GM18505 (cell line): ENCODE measurements at regions not wholly inside any gene's neighbourhood (a gene's known extent, or its start where the extent isn't known, plus 50 kb on each side); places are given as distances from the start of the nearest gene placed in this dataset.

Experiments
- ATAC-seq: cut with Tn5 transposase; IDR thresholded peaks from one replicate; pipeline ENCODE4 v1.9.1; 2021; ENCODE audit not compliant: unreplicated experiment
- POLR2A ChIP-seq: IDR thresholded peaks from 4 replicates; pipeline ENCODE4 v1.6.1; 2011; ENCODE audit warnings: borderline replicate concordance; ENCODE audit not compliant: insufficient read depth, insufficient read length; ENCODE audit errors: extremely low read depth

DNA sequence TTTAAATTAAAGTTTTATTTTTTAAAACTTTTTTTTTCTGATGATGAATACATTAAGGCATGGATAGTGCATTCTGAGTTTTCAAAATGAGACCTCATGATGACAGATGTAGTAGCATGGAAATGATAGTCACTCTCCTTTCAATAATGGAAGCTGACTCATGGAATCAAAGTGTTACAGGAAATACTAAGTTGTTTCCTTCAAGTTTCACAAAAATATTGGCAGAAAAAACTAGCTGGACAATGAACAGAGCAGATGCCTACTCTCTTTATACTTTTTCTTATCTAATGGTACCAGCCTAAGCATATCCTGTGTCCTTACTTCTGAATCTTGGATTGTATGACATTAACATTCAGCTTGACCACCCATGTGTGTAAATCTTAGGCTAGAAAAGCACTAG is 1337.3 kb downstream of the PCDH9 start:
- no peak for ATAC-seq
- TF ChIP-seq POLR2A = no peak

DNA sequence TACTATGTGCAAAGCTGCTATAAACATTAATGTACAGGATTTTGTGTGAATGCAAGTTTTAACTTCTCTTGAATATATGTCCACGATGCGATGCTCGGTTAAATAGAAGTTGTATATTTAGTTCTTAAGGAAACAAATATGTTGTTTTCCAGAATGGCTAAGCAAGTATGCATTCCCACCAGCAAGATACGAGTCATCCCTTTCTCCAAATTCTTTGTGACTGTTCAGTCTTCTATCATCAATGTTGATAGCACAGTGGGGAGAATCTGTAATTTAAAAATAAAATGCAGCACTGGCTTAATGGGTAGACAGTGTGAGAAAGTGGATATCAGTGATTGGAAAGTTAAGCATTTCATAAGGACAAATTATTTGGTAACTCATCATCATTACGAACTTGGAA is 1340.8 kb downstream of the PCDH9 start:
- TF ChIP-seq POLR2A = no peak
- ATAC-seq = no peak

DNA sequence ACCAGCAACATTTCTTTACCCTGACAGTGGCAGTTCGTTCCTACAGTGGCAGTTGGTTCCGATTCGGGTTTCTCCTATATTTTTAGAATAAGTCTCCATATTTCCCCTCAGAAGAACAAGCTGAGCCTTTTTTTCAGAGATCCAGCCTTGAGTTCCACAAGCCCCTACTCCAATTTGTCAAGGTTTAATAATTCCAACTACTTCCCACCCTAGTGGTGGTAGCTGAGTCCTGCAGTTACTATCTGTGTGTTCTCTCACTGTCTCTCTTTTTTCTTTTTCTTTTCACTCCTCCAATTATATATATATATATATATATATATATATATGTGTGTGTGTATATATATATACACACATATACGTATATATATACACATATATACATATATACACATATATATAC is 1347.3 kb downstream of the PCDH9 start:
- no peak for TF ChIP-seq POLR2A
- no peak for ATAC-seq

DNA sequence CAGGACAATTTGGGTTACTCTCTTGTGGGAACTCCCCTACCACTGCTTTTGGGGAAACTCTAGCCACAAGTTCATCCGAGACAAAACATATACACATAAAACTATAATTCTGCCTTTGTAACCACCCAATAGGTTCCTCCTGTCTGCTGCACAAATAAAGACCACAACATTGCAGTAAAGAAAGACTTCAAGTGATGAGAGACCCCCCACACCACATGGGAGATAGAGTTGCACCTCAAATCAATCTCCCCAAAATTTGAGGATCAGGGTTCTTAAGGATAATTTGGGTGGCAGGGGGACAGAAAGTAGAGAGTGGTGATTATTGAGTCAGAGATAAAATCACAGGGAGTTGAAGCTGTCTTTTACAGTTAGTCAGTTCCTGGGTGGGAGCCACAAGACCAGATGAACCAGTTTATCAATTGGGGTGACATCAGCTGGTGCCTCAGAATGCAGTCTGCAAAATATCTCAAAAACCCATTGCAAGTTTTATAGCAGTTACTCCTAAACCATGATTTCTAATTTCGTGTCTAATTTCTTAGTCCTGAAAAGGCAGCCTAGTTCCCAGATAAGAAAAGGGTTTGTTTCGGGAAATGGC is 1348.5 kb downstream of the PCDH9 start:
- TF ChIP-seq POLR2A = no peak
- ATAC-seq = no peak

DNA sequence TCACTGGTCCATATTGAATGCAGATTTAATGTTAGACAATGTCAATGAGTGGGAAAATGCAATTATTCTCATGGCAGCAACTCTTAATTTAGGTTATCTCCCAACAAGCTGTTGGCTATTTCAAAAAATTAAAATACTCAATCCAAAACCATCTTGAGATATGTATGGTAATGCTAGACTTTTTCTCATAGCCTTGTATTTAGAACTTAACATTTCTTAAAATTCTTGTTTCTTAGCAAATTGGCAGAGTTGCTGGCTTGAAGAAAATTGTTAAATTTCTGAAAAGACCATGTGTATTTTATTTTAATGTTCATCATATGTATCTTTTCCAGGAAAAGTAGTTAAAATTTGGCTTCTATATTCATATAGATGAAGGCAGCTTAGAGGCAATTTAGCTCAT is 1355.1 kb downstream of the PCDH9 start:
- ATAC-seq = no peak
- no peak for TF ChIP-seq POLR2A

DNA sequence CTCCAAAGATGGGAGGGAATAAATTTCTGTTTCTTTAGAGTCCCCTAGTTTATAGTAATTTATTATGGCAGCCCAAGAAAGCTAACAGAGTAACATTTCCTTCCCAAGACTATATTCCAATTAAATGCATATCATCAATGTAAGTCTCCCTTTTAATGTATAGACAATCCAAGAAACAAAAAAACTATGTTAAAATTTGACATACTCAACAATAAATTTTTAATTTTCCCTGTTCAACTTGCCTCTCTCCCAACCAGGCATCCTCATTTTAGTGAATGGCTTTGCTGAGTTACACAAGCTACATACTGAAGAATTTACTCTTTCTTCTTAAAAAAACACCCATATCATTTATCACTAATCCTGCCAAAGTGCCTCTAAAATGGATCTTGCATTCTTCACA is 1357.7 kb downstream of the PCDH9 start:
- no peak for ATAC-seq
- no peak for TF ChIP-seq POLR2A

DNA sequence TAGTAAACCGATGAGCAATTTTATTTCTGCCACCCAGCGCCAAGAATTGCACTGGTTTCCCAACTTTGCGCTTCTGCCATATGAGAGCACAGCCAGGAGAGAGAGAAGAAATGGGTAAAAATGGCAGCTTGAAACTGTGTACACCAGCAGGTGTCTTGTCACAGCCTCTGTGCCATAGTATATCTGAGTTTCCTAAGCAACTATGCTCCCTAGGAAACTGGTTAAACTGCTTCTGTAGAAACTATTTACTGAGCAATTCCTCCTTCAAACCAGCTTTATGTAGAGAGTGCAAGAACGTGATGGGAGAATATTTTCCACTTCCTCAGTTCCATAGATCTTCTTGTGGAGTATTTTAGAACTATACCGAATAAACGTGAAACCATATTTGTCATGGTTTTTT is 1361.3 kb downstream of the PCDH9 start:
- ATAC-seq = no peak
- TF ChIP-seq POLR2A = no peak

DNA sequence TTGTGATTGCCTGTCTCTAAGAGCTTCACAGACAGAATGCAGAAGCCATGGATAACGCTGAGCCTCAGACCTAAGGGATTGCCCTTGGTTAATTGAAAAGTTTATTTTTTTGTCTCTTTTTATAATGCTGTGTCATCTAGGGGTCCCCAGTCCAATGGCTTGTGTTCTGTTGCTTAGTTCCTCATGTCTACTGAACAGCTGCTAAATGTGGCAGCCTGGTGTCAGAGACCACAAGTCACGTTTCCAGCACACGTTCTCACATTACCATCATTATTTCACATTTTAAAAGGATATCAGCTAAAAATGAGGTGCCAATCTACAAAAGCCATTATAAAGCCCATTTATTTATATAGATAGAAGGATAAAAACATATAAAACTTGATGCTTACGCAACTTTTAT is 1362.0 kb downstream of the PCDH9 start:
- ATAC-seq = no peak

DNA sequence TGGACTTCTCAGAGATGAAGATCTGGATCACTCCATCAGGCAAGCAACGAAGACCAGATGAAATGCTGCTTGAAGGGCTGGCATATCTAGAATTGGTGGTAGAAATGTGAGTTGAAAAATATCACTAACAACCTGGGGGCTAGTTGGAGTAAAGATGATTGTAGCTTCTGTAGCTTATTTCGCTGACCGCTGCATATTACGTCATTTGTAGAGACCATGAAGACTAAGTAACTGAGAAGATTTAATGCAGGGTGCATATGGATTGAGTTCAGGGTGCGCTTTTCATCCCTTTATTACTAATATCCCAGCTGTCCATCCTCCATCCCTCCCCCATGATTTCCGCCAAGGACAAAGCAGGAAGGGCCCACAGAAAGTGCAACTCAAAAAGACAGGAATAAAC is 1364.0 kb downstream of the PCDH9 start:
- no peak for ATAC-seq
- no peak for TF ChIP-seq POLR2A

More for the DNA sequence above, 1362.0 kb downstream of the PCDH9 start:
- TF ChIP-seq POLR2A = no peak

DNA sequence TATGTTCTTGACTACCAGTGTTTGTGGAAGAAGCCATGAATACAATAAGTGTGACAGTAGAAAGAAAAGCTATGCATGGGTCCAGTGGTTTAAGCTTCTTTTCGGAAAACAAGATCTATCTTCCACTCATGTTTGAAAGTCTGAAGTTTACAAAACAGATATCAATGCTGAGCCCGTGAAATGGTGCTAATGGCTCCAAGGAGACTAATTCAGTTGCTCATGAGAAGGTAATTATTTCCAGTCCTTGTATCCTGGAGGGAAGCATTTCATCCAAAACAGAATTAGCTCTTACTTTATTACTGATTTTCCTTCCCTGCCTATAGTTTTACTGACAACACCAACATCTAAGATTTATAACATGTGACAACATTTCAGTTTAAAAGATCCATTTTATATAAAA is 1364.9 kb downstream of the PCDH9 start:
- ATAC-seq = no peak
- TF ChIP-seq POLR2A = no peak

DNA sequence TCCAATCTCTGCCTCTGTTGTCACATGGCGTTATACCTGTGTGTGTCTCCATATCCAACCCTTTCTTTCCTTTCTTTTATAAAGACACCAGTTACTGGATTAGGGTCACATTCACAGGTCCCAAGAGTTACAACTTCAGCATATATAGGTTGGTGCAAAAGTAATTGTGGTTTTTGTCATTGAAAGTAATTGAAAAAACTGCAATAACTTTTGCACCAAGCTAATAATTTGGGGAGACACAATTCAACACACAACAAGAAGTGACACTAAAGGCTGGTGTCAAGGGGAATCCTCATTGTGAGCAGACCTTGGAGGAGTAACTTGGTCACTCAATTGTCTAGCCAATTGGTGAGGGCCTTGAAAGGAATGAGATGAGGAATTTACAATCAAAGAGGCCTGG is 1366.1 kb downstream of the PCDH9 start:
- ATAC-seq = no peak
- no peak for TF ChIP-seq POLR2A

DNA sequence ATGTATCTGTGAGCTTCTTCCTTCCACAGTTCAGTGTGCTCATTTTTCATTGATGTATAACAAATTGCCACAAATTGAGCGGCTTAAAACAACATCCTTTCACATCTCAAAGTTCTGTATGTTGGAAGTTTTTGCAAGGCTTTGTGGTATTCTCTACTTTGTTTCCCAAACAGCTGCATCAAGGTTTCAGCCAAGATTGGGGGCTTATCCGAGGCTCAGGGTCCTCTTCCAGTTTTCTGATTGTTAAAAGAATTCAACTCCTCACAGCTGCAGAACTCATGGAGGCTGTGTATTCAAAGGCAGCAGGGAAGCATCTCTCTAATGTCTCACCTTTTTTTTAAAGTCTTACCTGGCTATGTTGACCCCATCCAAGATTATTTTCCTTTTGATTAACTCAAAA is 1369.8 kb downstream of the PCDH9 start:
- ATAC-seq = no peak
- no peak for TF ChIP-seq POLR2A

DNA sequence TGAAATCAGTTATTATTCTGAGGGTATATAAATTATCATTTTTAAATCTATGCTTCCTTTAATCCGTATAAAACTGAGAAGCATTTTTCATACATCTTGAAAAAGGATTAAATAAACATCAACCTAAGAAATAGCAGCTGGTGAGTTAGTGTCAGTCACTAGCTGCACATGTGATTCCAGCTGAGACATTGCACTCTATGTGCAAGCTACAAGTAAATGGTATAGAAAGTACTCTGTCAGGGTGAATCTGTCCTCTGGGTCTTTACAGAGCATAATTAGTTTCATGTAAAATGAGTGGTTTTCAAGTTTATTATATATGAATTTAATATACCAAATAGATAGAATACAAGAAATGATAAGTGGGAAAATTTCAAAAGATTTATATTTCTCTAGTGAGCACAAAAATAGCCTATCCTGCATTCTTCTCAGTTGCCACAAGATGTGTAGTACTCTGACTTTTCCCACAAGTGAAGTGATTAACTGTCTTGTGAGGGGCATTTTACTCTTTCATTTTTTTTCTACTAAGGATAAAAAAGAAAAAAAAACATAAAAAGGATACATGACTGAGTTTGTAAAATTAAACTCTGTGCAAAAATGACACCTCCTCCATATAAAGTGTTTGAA is 1372.1 kb downstream of the PCDH9 start:
- no peak for ATAC-seq
- no peak for TF ChIP-seq POLR2A

DNA sequence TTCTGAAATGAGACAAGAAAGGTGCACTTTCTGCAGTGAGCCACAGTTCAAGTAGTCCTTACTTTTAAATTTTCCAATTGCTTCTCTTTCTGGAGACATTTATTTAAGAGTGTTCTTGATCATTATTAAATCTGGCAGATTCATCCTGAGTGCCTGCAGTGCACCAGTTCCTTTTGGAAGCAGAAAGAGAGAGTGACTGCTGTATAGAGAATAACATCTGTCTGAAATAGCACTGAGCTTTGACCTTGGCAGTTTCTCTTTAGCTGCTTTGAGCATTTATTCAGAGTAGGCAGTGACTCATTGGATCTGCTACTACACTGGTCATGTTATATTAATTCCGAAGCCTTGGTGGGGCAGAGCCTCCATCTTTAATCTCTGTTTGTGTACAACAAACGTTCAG is 1373.7 kb downstream of the PCDH9 start:
- TF ChIP-seq POLR2A = no peak
- no peak for ATAC-seq

DNA sequence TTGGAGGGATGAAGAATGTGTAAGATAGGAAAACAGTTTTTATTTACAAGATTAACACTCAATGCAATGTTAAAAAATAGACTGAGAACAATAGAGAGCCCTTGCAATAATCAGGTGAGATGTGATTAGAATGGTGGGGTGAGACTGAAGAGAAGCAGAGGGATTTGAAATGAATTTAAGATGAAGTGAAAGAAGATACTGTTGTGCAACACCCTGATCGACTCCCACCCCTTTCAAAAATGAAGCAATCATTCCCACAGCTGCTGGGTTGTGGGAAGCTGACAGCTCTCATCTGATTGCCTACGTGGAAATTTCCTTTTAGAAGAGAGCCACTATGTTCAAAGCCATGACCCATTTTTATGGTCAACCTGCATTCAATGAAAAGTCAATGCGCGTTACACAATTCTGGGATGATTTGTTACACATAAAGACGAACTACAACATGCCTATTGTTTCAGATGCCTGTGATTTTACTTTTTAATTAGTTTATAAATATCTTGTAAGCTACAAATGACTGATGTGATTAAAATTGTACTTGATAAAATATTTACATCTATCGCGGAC is 1374.8 kb downstream of the PCDH9 start:
- ATAC-seq = no peak
- TF ChIP-seq POLR2A = no peak

DNA sequence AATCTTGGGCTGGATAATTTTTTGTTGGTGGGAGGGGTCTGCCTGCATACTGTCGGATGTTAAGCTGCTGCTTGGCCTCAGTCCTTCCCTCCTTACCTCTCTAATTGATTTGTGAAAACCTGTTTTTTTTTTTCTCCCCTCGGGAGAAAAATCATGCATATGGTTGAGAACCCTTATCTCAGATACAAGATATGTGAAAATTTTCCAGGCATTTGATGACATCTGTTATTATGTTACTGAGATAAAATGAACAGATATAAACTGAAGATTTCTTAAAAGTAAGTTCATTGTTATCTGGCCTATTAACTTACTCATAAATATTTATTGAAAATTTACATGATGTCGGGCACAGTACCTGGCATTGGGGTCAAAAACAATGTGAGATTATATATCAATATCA is 1375.7 kb downstream of the PCDH9 start:
- no peak for ATAC-seq

More for the DNA sequence above, 1375.7 kb downstream of the PCDH9 start:
- TF ChIP-seq POLR2A = no peak
